ENCODE measurements at regions not wholly inside any gene's neighbourhood (a gene's known extent, or its start where the extent isn't known, plus 50 kb on each side); places are given as distances from the start of the nearest gene placed in this dataset.
"Not testable (repeated sequence)": the region's sequence is repeated elsewhere in the genome, so short reads cannot be mapped to it uniquely, and the experiment has no call there.

GRCh38 chr11:94235772-94236171 lies 68.6 kb upstream of the IZUMO1R start:
- CTCF ChIA-PET; H3K36me3 ChIP-seq (ENCODE audit: control insufficient read depth in 2 of 3, insufficient read depth in 3 of 3, low read length in 3 of 3); H3K27me3 ChIP-seq (ENCODE audit: control insufficient read depth in 2 of 2, insufficient read depth in 2 of 2, low read length in 2 of 2); H3K36me3 Mint-ChIP-seq; H3K4me3 Mint-ChIP-seq; H3K27ac Mint-ChIP-seq; H3K4me1 Mint-ChIP-seq; H3K9me3 ChIP-seq (ENCODE audit: control insufficient read depth in 2 of 3, low read length in 3 of 3); H3K4me1 ChIP-seq (ENCODE audit: control insufficient read depth in 2 of 2, insufficient read depth in 2 of 2, low read length in 2 of 2); ATAC-seq; POLR2A ChIA-PET; DNase-seq; H3K4me3 ChIP-seq (ENCODE audit: low read length); H3K27ac ChIP-seq (ENCODE audit: low read depth, low read length); intact Hi-C loops (cut with micrococcal nuclease); H3K27me3 Mint-ChIP-seq: not testable (repeated sequence)
- peaks cover 1 to 19% (median 4%) of the 10 kb centered on the region in 11 donors for H3K9me3 Mint-ChIP-seq

GRCh38 chr11:94236416-94236815 lies 68.0 kb upstream of the IZUMO1R start:
- H3K4me1 ChIP-seq (ENCODE audit: control insufficient read depth in 2 of 2, insufficient read depth in 2 of 2, low read length in 2 of 2); POLR2A ChIA-PET; ATAC-seq; H3K9me3 ChIP-seq (ENCODE audit: control insufficient read depth in 2 of 3, low read length in 3 of 3); H3K27me3 Mint-ChIP-seq; H3K27me3 ChIP-seq (ENCODE audit: control insufficient read depth in 2 of 2, insufficient read depth in 2 of 2, low read length in 2 of 2); H3K27ac ChIP-seq (ENCODE audit: low read depth, low read length); H3K4me3 Mint-ChIP-seq; DNase-seq; H3K36me3 ChIP-seq (ENCODE audit: control insufficient read depth in 2 of 3, insufficient read depth in 3 of 3, low read length in 3 of 3); CTCF ChIA-PET; H3K27ac Mint-ChIP-seq; intact Hi-C loops (cut with micrococcal nuclease); H3K4me1 Mint-ChIP-seq; H3K4me3 ChIP-seq (ENCODE audit: low read length); H3K36me3 Mint-ChIP-seq: not testable (repeated sequence)
- H3K9me3 Mint-ChIP-seq, result peaks cover 0 to 22% (median 8%) of the 10 kb centered on the region in 11 donors

GRCh38 chr11:94237447-94238153 lies 66.8 kb upstream of the IZUMO1R start:
- H3K4me1 Mint-ChIP-seq; H3K27me3 Mint-ChIP-seq; POLR2A ChIA-PET; H3K27ac Mint-ChIP-seq; H3K9me3 ChIP-seq (ENCODE audit: control insufficient read depth in 2 of 3, low read length in 3 of 3); H3K27me3 ChIP-seq (ENCODE audit: control insufficient read depth in 2 of 2, insufficient read depth in 2 of 2, low read length in 2 of 2); H3K4me1 ChIP-seq (ENCODE audit: control insufficient read depth in 2 of 2, insufficient read depth in 2 of 2, low read length in 2 of 2); intact Hi-C loops (cut with micrococcal nuclease); H3K4me3 Mint-ChIP-seq; CTCF ChIA-PET; H3K4me3 ChIP-seq (ENCODE audit: low read length); H3K27ac ChIP-seq (ENCODE audit: low read depth, low read length); H3K36me3 ChIP-seq (ENCODE audit: control insufficient read depth in 2 of 3, insufficient read depth in 3 of 3, low read length in 3 of 3); H3K36me3 Mint-ChIP-seq; ATAC-seq: not testable (repeated sequence)
- DNase-seq, result peak in 5 of 9 donors; percentile 5 to 28 (median 10)
- H3K9me3 Mint-ChIP-seq, result peaks cover 0 to 18% (median 6%) of the 10 kb centered on the region in 11 donors

GRCh38 chr11:94238154-94238735 lies 66.1 kb upstream of the IZUMO1R start:
- peak in 5 of 9 donors; percentile 5 to 24 (median 11) for DNase-seq
- H3K9me3 ChIP-seq (ENCODE audit: control insufficient read depth in 2 of 3, low read length in 3 of 3); ATAC-seq; intact Hi-C loops (cut with micrococcal nuclease); H3K4me3 Mint-ChIP-seq; H3K36me3 ChIP-seq (ENCODE audit: control insufficient read depth in 2 of 3, insufficient read depth in 3 of 3, low read length in 3 of 3); H3K4me3 ChIP-seq (ENCODE audit: low read length); CTCF ChIA-PET; H3K36me3 Mint-ChIP-seq; POLR2A ChIA-PET; H3K4me1 ChIP-seq (ENCODE audit: control insufficient read depth in 2 of 2, insufficient read depth in 2 of 2, low read length in 2 of 2); H3K27me3 Mint-ChIP-seq; H3K27ac Mint-ChIP-seq; H3K27me3 ChIP-seq (ENCODE audit: control insufficient read depth in 2 of 2, insufficient read depth in 2 of 2, low read length in 2 of 2); H3K27ac ChIP-seq (ENCODE audit: low read depth, low read length); H3K4me1 Mint-ChIP-seq: not testable (repeated sequence)
- peaks cover 0 to 19% (median 6%) of the 10 kb centered on the region in 11 donors for H3K9me3 Mint-ChIP-seq

- H3K4me3 ChIP-seq (ENCODE audit: low read length); ATAC-seq; H3K9me3 ChIP-seq (ENCODE audit: control insufficient read depth in 2 of 3, low read length in 3 of 3); H3K27ac ChIP-seq (ENCODE audit: low read depth, low read length); H3K36me3 Mint-ChIP-seq; H3K27ac Mint-ChIP-seq; H3K27me3 Mint-ChIP-seq; H3K36me3 ChIP-seq (ENCODE audit: control insufficient read depth in 2 of 3, insufficient read depth in 3 of 3, low read length in 3 of 3); H3K4me1 Mint-ChIP-seq; POLR2A ChIA-PET; DNase-seq; CTCF ChIA-PET; H3K4me3 Mint-ChIP-seq; H3K4me1 ChIP-seq (ENCODE audit: control insufficient read depth in 2 of 2, insufficient read depth in 2 of 2, low read length in 2 of 2); intact Hi-C loops (cut with micrococcal nuclease); H3K27me3 ChIP-seq (ENCODE audit: control insufficient read depth in 2 of 2, insufficient read depth in 2 of 2, low read length in 2 of 2): not testable (repeated sequence)
- H3K9me3 Mint-ChIP-seq, result peaks cover 0 to 23% (median 6%) of the 10 kb centered on the region in 11 donors
Measured at GRCh38 chr11:94238774-94239173, 65.6 kb upstream of the IZUMO1R start.

- no peak overlapping the region for H3K4me3 Mint-ChIP-seq
- H3K9me3 Mint-ChIP-seq, result peaks cover 0 to 20% (median 7%) of the 10 kb centered on the region in 11 donors
- H3K27ac ChIP-seq (ENCODE audit: low read depth, low read length), result no peak overlapping the region
- no peaks in the 10 kb centered on the region for H3K27me3 ChIP-seq (ENCODE audit: control insufficient read depth in 2 of 2, insufficient read depth in 2 of 2, low read length in 2 of 2)
- no peak overlapping the region for H3K4me3 ChIP-seq (ENCODE audit: low read length)
- no peaks in the 10 kb centered on the region for H3K4me1 ChIP-seq (ENCODE audit: control insufficient read depth in 2 of 2, insufficient read depth in 2 of 2, low read length in 2 of 2)
- ChIA-PET POLR2A (no interaction called here), CTCF (no interaction called here)
- DNase-seq, result no peak
- ATAC-seq, result no peak
- no peak overlapping the region for H3K27ac Mint-ChIP-seq
- intact Hi-C loops (cut with micrococcal nuclease), result no loop called here
- peaks cover 0 to 4% (median 0%) of the 10 kb centered on the region in 3 experiments for H3K9me3 ChIP-seq (ENCODE audit: control insufficient read depth in 2 of 3, low read length in 3 of 3)
- H3K4me1 Mint-ChIP-seq, result no peaks in the 10 kb centered on the region
- H3K27me3 Mint-ChIP-seq, result peaks cover 0 to 5% (median 0%) of the 10 kb centered on the region in 5 donors
- no peaks in the 10 kb centered on the region for H3K36me3 ChIP-seq (ENCODE audit: control insufficient read depth in 2 of 3, insufficient read depth in 3 of 3, low read length in 3 of 3)
- H3K36me3 Mint-ChIP-seq, result peaks cover 0 to 12% (median 0%) of the 10 kb centered on the region in 5 donors
Measured at GRCh38 chr11:94241896-94242295, 62.5 kb upstream of the IZUMO1R start.
